CD4-positive, alpha-beta T cell treated with Interleukin-2 at 100 ng/mL for 4 hours (primary cell): ENCODE measurements at regions not wholly inside any gene's neighbourhood (a gene's known extent, or its start where the extent isn't known, plus 50 kb on each side); places are given as distances from the start of the nearest gene placed in this dataset.
"Not testable (repeated sequence)": the region's sequence is repeated elsewhere in the genome, so short reads cannot be mapped to it uniquely, and the experiment has no call there.

Experiments used
- DNase-seq: peaks from one replicate; pipeline ENCODE4 v3.0.0-alpha.2; 2020; ENCODE audit warnings: low spot score

DNA sequence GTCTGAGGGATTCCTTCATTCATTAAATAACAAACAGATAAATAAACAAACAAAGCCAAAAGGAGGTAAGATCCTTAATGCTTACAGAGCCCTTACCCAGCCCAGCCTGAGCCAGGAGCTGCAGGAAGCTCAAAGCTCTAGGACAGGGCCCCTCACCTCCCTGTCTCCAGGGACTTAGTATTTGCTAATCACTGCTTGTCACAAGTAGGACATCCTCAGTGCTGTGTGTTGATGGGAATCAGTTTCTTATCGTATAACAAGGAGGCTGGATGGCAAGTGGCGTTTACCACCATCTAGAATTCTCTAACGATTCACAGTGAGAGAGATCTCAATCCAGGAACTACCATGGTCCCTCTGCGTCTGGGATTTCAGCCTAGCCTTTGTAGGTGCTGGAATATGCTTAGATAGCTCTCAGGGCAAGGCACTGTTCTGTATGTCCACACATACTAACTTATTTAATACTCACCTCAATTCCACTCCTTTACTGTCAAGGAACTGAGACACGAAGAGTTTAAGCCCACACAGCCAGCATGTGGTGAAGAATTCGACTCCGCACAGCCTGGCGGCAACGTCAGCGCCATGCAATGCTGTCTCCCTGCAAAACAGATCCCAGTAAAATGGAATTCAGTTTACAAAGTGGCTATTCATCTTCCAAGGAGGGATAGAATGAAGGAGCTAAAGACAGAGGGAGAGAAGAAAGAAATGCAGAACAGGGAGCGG lies 164.8 kb downstream of the MYCN start:
- no peak for DNase-seq

DNA sequence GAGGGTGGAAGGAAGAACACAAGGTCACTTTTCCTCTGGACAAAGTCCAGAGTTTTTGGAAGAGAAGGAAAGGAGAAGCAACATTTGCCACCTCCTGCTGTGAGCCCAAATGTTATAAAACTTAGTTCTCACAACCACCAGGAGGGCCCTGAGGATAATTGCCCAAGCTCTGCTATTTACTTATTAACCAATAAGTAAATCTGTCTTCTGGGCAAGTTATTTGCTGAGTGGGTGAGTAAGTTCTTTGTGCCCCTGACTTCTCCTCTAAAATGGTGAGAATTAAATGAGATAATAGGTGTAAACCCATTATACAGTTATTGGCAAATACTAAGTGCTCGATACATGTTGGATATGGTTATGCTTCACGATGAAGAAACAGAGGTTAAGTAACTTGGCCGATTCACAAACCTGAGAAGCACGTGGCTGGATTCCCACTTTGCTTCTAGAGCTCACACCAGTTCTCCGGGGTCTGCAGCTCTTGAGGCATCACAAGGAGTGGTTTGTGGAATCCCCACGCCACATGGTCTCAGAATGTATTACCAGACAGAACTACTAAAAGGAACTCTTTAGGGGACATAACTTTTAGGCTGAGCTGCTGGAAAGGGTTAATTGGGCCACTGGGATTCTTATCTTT lies 164.1 kb downstream of the MYCN start:
- DNase-seq: no peak

DNA sequence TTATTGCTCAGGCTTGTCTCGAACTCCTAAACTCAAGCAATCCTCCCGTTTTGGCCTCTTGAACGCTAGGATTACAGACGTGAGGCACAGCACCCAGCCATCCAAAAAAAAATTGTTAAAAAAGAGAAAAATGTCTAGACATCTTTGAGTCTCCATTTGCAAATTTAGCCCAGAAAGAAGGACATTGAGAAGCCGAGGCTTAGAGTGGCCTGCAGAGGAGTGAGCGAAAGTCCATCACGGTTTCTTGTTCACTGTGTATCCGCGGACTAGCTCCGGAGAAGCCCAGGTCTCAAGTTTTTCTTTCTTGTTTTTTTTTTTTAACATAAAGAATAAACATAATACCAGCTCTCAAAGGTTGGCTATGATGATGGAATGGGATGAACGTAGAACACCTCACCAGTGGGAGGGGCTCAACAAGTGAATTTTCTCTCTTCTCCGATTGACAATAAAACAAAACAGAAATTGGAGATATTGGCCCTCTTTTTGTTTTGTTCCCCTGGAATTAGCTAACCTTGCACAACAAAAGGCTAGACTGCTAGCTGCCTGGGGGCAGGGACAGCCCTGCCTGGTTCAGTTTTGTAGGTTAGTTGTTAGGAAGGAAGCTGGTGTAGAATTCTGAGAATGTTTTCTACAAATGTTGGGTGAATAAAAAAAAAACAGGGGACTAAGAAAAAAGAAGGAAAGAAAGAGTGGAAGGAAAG lies 163.4 kb downstream of the MYCN start:
- no peak for DNase-seq

DNA sequence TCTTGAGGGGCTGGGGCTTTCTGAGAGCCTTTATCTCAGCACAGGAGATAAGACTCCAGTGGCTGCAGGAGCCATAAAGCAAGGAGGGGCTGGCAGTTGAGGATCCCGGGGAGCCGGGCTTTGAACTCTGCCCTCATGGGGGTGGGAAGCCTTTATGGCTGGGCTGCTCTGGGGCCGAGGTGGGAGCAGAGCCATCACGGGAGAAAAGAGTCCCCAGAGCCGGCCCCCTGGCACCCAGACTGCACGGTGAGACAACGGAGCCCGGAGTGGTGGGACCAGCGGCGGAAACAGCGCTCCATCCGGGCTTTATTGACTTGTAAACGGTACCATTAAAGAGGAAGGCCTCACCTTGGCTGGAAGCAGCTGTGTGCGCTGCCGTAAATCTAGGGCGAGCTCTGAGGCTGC lies 162.6 kb downstream of the MYCN start:
- no peak for DNase-seq

DNA sequence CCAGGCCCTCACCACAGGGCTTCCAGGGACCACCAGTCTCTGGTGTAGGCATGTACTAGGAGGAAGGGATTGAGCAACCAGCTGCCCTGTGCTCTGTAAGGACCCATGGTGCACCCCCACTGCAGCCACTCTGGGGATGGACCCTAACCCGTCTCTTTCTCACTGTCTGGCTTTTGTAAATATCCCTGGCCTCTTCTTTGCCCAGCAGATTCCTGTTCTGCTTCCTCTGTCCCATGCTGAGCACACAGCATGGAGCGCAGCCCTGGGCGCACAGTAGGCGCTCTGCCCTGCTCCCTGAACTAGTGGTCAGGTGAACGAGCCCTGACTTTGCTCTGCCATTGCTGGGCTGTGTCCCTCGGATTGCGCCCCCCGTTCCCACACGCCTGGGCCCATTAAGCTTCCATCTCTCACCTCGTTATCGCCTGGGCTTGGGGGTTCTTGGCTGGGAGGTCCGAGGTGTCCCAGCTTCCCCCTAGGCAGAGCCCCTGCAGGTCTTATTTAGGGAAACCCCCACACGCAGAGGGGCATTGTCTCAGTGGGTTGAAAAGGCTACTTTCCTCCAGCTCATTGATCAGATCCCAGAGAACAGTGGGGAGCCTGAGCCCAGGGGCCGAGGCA lies 162.1 kb downstream of the MYCN start:
- no peak for DNase-seq

DNA sequence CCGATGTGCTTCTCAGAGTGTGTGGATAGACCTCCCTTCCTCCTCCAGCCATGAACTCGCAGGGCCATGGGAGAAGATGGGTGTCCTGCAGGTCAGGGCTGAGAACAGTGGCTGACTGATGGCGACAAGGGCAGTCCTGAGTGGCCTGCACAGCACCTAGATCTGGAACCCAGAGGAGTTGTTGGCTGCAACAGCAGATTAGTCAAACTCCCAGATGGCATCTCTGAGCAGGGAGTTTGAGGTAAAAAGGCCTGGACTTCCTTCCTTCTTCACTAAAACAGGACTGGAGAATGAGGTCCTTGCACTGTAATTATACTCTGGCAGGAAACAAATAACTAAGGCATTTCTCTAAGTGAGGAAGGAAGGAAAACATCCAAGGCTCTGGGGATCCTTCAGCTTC lies 160.8 kb downstream of the MYCN start:
- DNase-seq: no peak

DNA sequence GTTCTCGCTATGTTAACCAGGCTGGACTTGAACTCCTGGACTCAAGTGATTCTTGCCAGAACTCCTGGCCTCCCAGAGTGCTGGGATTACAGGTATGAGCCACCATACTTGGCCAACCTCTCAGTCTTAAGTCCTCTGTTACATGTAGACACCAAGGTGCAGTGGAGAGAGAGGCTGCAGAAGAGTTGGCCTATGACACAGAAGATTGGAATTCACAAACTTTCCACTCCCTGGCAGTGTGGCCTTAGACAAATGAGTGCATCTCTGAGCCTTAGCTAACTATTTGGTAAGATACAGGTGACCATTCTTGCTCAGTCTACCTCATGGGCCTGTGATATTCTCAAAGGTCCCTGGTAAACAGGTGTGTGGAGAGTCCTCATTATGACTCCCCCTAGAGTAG lies 159.7 kb downstream of the MYCN start:
- DNase-seq: no peak

DNA sequence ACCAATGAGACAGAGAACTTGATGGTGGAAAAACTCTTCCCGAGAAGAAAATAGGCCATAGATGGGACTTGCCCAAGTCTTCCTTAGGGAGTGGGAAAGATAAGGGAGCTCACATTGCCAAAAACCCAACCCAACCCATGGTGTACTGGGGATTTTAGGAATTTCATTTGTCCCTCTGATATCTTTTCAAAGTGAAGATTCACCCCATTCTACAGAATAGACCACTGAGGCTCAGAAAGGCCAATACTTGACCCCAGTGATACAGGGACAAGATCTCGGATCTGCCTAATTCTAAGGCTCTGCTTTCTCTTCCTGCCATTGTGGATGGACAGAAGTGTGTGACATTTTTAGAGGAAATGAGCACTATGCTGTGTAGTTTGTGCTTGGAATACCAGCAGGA lies 159.0 kb downstream of the MYCN start:
- DNase-seq: no peak

DNA sequence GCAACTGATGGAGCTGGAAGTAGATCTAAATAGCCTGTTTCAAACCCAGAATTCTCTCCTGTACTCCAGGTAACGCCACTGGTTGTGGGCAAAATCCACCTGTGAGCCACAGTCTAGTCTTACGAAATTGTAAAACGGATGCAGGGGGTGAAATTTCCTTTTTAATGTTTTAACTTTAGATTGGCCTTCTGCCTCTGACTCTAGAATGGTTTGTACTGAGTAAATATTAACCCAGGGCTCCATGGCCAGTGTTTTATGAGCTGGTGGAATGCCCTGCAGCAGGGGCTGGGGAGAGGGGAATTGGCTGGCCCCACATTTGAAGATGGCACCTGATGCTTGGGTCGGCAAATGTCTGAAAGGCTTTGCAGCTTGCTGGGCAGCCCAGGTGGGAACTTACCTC lies 156.6 kb downstream of the MYCN start:
- DNase-seq: no peak

DNA sequence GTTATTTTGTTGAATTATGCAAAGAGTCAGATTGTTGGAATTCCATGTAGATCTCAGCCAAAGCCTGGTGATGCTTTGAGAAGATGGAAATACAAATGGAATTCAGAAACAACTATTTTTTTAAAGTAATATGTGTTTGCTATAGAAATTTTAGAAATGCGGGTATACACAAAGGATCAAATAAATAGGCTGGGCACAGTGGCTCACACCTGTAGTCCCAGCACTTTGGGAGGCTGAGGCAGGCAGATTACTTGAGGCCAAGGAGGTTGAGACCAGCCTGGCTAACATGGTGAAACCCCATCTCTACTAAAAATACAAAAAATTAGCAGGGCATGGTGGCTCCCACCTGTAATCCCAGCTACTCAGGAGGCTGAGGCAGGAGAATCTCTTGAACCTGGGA lies 155.1 kb downstream of the MYCN start:
- not testable (repeated sequence) for DNase-seq

DNA sequence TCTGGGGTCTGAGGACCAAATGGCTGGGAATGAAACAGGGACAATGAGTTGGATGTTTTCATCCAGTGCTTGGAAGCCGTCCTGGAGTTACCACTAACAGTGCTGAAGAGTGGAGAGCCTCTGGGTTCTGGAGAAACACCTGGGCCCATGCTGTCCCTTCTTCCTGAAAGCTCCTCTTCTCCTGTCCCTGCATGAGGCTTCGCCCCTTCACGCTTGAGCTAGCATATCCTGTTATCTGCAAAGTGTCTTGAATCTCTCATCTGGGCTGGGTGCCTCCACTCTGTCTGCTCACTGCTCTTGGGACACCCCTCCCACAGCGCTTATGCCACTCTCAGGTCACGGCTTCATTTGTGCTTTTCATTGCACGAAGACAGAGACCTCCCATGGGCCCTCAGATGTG lies 154.5 kb downstream of the MYCN start:
- no peak for DNase-seq

DNA sequence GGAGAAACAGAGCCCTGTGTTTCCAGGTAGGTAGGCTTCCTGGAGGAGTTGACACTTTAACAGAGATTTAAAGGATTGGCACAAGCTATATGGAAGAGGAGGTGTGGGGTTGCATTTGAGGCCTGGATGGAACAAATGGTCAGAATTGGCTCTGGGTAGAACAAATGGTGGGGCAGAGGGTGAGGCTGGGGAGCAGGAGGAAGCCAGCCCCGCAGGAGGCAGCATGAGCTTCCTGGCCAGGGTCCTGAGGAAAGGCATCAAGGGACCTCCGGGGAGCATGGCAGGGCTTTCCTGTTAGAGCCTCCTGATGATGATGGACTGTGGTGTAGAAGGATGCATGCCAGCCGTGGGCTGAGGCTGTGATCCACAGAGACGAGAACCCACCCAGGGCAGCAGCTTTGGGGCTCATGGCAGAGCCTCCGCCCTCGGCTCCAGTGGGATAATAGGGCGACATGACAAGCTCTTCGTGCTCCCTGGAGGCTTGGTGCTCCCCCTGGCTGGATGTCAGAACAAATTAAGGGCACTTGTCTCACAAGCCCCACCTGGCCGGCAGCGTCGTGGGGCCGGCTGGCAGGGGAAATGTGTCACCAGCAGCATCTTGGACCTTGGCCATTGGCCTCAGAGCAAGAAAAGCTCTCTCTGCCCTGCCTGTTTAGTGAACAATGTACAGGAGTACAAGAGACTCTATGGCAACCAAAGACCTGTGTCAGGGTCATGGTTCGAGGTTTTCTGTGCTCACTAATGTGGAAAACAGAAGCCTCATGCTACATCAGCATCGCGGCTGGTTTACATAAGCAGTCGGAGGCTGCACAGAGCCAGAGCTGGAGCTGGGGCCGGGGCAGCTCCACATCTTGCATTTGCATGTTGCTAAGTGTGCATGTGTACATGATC lies 153.5 kb downstream of the MYCN start:
- no peak for DNase-seq

DNA sequence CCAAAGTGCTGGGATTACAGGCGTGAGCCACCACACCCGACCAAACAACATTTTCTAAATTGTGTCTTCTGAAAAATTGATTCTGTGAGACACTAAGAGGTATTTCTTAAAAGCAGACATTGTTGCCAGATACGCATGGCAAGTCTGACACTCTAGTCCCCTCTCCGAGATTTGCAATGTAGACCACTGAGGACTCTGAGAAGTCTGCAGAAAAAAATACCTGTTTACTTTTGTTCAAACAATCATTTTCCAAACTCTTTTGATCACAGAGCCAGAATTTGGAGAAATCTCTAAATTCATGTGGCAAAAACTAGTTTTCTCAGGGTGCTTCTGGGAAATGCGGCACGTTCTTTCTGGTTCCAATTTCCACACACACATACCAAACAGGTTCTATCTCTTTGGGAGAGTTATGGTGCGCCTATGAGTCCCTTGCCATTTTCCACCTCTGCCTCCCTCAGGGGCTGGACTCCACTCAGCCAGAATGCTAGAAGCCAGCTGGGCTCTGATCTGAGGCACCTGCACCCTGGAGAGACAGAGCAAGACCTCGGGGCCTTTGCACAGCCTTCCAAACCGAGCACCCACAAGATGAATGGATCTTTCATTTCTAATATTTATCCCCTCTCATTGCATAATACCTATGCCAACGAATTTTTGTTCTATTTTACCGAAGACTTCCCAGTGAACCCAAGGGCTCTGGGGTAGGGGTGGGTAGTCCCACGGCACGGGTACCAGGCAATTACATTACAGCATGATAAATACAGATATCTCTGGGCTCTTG lies 152.7 kb downstream of the MYCN start:
- DNase-seq: no peak

DNA sequence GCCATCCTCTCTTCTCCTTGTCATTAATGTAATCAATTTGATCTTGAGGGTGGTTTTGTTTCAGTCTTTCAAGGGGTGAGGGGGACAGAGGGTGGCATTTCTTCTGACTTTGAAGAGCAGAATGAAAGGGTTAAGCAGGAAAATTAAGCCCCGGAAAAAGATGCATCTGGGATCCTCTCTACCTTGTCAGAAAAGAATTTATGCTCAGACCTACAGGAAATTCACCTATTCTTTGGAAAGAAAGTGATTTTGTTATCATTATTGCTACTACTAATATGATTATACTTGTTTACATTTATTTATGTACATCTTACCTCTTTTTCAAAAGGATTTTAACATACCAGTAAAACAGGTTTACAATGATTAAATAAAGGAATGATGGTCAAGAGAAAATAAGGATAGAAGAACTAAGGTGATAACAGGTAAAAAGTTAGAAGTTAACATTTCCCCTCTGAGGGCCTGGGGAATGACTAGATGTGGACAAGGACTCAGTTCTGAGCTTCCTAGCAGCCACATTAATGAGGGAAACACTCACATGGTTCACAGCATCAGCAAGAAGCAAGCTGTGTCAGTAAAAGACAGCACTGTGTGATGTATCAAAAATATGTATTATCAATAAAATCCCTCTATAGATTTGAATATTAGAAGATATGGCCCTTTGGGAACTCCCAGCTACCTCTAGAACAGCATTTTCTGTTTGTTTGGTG lies 151.4 kb downstream of the MYCN start:
- DNase-seq: no peak

DNA sequence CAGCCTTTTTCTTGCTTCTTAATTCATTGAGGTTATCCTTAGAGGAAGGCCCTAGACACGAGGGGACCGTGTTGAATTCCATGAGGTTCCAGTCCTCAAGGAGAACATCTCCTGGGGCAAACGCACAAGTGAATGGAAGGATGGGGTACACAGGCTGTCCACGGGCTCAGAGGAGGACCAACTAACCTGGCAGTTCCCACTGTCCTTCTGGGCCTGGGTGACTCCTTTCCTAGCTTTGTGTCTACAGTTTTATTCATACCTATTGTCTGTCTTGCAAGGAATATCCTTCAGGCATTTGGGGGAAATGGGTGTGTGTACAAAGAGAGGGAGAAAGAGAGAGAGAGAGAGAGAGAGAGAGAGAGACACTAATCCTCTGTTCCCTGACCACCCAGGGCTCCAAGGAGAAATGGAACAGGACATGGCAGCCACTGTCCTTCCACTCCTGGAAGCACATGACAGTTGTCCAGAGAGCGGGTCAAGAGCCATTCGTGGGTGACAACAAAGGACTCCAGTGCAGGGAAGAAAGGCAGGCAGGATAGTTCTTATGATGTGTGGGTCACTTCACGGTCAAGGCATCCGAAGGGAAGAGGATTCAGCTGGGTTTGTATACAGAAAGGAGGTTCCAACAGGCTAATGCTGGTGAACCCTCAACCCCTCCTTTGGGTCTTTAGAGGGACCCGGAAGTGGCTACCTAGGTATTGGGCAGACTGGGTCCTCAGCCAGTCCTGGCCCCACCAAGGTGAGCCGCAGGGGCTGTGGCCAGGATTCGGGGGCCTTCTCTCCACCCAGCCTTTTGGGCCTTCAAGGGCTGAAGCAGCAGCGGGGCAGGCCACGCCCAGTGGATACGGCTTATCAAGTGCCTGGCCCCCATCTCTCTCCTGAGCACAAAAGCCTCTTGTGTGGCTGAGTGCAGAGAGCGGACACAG lies 150.6 kb downstream of the MYCN start:
- DNase-seq: no peak

DNA sequence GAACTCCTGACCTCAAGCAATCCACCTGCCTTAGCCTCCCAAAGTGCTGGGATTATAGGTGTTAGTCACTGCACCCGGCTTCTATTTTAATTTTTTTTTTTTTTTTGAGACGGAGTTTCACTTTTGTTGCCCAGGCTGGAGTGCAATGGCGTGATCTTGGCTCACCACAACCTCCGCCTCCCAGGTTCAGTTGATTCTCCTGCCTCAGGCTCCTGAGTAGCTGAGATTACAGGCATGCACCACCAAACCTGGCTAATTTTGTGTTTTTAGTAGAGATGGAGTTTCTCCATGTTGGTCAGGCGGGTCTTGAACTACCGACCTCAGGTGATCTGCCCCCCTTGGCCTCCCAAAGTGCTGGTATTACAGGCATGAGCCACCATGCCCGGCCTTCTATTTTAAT lies 149.1 kb downstream of the MYCN start:
- DNase-seq: not testable (repeated sequence)

DNA sequence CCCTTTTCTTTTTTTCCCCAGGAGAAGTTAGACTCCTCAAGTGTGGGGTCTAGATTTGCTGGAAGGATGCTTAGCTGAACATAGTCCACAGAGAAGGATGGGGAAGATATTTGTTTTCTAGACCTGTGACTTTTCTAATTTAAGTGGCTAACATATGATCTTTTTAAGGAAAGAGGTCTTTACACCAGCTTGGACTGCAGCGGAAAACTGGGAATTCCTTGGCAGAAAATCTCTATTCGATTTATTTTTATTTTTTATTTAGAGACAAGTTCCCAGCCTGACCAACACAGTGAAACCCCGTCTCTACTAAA lies 148.4 kb downstream of the MYCN start:
- no peak for DNase-seq

DNA sequence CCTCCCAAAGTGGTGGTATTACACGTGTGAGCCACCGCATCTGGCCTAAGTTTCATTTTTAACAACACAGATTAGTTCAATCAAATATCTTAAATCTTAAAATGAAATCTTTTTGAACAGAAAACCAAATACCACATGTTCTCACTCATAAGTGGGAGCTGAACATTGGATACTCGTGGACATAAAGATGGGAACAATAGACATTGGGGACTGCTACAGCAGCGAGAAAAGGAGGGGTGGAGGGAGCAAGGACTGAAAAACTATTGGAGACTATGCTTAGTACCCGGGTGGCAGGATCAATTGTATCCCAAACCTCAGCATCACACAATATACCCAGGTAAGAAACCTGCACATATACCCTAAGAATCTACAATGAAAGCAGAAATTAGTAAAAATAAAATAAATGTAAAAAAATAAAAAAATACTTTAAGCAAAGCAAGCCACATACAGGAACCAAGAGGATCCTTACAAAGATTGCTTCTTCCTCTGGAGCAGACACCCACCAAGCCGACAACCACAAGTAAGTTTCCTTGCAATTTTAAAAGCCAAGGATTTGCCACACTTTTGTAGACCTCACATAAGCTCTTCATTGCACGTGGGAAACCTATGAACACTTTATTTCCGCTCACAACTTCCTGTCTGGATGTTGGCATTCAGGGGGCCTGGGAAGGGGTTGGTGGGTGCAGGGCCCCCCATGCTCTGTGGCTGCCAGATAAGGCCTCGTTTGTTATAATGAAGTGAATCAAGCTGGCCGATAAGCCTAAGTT lies 147.9 kb downstream of the MYCN start:
- no peak for DNase-seq

DNA sequence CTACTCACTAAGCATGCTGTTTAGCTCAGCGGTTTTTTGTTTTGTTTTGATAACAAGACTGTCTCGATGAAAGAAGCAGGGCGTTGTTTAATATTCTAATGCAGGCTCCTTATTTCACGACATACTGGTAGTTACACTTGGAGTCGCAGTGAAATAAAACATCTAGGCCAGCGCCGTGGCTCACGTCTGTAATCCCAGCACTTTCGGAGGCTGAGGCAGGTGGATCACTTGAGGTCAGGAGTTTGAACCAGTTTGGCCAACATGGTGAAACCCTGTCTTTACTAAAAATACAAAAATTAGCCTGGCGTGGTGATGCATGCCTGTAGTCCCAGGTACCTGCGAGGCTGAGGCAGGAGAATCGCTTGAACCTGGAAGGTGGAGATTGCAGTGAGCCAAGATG lies 145.8 kb downstream of the MYCN start:
- DNase-seq: not testable (repeated sequence)
